GM23338 (cell line): ENCODE measurements at regions not wholly inside any gene's neighbourhood (a gene's known extent, or its start where the extent isn't known, plus 50 kb on each side); places are given as distances from the start of the nearest gene placed in this dataset.

Source experiments
- CREB1 ChIP-seq: fragments of 250-450 bp; sonication (Bioruptor Pico); IDR thresholded peaks from 2 replicates; pipeline ENCODE4 v1.5.0; 2020; ENCODE audit warnings: low read depth, mild to moderate bottlenecking, moderate library complexity
- EZH2 ChIP-seq: fragments of 200-600 bp; sonication (generic); IDR thresholded peaks from one replicate; pipeline ENCODE4 v1.8.0; 2017; ENCODE audit warnings: antibody characterized with exemption, mild to moderate bottlenecking, low read depth; ENCODE audit not compliant: unreplicated experiment
- EZH2phosphoT487 ChIP-seq: fragments of 200-600 bp; sonication (generic); IDR thresholded peaks from one replicate; pipeline ENCODE4 v1.8.1; 2018; ENCODE audit warnings: antibody characterized with exemption; ENCODE audit not compliant: unreplicated experiment
- POLR2AphosphoS5 ChIP-seq: IDR thresholded peaks from 2 replicates; pipeline ENCODE4 v1.6.1; 2016; ENCODE audit warnings: antibody characterized with exemption, low read depth
- ZNF114 ChIP-seq: fragments of 250-450 bp; sonication (Bioruptor Pico); IDR thresholded peaks from 2 replicates; pipeline ENCODE4 v1.5.0; 2020; ENCODE audit warnings: mild to moderate bottlenecking, moderate library complexity
- ZNF331 ChIP-seq: fragments of 250-450 bp; sonication (Bioruptor Pico); IDR thresholded peaks from 2 replicates; pipeline ENCODE4 v1.5.0; 2020; ENCODE audit warnings: low read depth, mild to moderate bottlenecking, moderate library complexity
- TF ChIP-seq, protein P1 (sequence below), 2 experiments: fragments of 200-600 bp in 1 of 2; sonication (generic) in 1 of 2; conservative IDR thresholded peaks; 2 replicates each; pipeline versions ENCODE4 v1.5.1 to v1.6.1; 2016 to 2017; ENCODE audit warnings: antibody characterized with exemption in 2 of 2, low read depth in 2 of 2, mild to moderate bottlenecking in 2 of 2, moderate library complexity in 1 of 2
- TF ChIP-seq, protein P2 (sequence below): IDR thresholded peaks from one replicate; pipeline ENCODE4 v1.6.1; 2018; ENCODE audit warnings: antibody characterized with exemption; ENCODE audit not compliant: unreplicated experiment
- TF ChIP-seq, protein P3 (sequence below): IDR thresholded peaks from 2 replicates; pipeline ENCODE4 v1.6.1; 2016; ENCODE audit warnings: antibody characterized with exemption
- TF ChIP-seq, protein P4 (sequence below): fragments of 250-450 bp; sonication (Bioruptor Pico); IDR thresholded peaks from 2 replicates; pipeline ENCODE4 v1.5.0; 2020; ENCODE audit warnings: mild to moderate bottlenecking, moderate library complexity

DNA sequence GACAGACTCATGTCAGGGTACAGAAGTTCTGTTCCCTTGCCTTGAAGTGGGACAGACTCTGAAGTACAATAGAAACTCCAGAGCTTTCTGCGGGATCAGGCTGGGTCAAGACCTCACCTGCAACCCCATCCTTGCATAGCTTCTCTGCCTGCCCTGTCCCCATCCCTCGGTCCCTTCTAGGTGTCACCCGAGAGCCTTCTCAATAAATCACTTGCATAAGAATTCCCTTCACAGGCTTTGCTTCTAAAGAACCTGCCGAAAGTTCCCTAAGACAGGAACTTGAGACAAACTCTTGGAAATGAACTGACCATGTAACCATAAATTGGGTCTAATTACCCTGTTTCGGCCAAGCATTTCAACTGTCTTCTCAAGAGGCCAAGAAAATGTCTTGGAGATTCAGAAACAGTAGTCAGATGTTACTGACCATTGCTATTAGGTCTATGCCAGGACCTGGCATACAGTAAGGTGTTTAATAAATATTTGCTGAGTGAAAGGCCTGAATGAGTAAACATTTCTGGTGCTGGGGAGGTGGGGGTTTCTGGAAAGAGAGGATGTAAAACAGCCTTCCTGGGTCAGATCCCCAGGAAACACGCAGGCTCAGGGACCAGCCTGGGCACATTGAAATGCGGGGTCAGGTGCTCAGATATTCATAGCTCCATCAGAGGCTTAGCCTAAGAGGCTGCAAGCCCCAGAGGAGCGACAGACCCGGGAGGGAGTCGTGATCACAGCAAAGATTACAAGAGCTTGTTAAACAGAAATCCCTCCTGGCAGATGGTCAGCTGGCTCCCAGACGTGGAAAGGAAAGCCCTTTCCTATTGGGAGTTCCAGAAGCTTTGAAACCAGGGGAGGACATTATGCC lies 226.2 kb upstream of the LHX5 start:
- TF ChIP-seq, protein P1, sequence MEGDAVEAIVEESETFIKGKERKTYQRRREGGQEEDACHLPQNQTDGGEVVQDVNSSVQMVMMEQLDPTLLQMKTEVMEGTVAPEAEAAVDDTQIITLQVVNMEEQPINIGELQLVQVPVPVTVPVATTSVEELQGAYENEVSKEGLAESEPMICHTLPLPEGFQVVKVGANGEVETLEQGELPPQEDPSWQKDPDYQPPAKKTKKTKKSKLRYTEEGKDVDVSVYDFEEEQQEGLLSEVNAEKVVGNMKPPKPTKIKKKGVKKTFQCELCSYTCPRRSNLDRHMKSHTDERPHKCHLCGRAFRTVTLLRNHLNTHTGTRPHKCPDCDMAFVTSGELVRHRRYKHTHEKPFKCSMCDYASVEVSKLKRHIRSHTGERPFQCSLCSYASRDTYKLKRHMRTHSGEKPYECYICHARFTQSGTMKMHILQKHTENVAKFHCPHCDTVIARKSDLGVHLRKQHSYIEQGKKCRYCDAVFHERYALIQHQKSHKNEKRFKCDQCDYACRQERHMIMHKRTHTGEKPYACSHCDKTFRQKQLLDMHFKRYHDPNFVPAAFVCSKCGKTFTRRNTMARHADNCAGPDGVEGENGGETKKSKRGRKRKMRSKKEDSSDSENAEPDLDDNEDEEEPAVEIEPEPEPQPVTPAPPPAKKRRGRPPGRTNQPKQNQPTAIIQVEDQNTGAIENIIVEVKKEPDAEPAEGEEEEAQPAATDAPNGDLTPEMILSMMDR (conservative IDR thresholded peaks at IDR 0.05; ENCODE audit: low read depth in 2 of 2): no peak
- TF ChIP-seq, protein P2, sequence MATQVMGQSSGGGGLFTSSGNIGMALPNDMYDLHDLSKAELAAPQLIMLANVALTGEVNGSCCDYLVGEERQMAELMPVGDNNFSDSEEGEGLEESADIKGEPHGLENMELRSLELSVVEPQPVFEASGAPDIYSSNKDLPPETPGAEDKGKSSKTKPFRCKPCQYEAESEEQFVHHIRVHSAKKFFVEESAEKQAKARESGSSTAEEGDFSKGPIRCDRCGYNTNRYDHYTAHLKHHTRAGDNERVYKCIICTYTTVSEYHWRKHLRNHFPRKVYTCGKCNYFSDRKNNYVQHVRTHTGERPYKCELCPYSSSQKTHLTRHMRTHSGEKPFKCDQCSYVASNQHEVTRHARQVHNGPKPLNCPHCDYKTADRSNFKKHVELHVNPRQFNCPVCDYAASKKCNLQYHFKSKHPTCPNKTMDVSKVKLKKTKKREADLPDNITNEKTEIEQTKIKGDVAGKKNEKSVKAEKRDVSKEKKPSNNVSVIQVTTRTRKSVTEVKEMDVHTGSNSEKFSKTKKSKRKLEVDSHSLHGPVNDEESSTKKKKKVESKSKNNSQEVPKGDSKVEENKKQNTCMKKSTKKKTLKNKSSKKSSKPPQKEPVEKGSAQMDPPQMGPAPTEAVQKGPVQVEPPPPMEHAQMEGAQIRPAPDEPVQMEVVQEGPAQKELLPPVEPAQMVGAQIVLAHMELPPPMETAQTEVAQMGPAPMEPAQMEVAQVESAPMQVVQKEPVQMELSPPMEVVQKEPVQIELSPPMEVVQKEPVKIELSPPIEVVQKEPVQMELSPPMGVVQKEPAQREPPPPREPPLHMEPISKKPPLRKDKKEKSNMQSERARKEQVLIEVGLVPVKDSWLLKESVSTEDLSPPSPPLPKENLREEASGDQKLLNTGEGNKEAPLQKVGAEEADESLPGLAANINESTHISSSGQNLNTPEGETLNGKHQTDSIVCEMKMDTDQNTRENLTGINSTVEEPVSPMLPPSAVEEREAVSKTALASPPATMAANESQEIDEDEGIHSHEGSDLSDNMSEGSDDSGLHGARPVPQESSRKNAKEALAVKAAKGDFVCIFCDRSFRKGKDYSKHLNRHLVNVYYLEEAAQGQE: no peak
- TF ChIP-seq ZNF331 (CRISPR knock-in tag) (no peak), EZH2 (peak; percentile 29), POLR2AphosphoS5 (no peak), CREB1 (CRISPR knock-in tag) (no peak), EZH2phosphoT487 (no peak), ZNF114 (no peak)
- TF ChIP-seq, protein P3, sequence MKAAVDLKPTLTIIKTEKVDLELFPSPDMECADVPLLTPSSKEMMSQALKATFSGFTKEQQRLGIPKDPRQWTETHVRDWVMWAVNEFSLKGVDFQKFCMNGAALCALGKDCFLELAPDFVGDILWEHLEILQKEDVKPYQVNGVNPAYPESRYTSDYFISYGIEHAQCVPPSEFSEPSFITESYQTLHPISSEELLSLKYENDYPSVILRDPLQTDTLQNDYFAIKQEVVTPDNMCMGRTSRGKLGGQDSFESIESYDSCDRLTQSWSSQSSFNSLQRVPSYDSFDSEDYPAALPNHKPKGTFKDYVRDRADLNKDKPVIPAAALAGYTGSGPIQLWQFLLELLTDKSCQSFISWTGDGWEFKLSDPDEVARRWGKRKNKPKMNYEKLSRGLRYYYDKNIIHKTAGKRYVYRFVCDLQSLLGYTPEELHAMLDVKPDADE: no peak
- TF ChIP-seq, protein P4, sequence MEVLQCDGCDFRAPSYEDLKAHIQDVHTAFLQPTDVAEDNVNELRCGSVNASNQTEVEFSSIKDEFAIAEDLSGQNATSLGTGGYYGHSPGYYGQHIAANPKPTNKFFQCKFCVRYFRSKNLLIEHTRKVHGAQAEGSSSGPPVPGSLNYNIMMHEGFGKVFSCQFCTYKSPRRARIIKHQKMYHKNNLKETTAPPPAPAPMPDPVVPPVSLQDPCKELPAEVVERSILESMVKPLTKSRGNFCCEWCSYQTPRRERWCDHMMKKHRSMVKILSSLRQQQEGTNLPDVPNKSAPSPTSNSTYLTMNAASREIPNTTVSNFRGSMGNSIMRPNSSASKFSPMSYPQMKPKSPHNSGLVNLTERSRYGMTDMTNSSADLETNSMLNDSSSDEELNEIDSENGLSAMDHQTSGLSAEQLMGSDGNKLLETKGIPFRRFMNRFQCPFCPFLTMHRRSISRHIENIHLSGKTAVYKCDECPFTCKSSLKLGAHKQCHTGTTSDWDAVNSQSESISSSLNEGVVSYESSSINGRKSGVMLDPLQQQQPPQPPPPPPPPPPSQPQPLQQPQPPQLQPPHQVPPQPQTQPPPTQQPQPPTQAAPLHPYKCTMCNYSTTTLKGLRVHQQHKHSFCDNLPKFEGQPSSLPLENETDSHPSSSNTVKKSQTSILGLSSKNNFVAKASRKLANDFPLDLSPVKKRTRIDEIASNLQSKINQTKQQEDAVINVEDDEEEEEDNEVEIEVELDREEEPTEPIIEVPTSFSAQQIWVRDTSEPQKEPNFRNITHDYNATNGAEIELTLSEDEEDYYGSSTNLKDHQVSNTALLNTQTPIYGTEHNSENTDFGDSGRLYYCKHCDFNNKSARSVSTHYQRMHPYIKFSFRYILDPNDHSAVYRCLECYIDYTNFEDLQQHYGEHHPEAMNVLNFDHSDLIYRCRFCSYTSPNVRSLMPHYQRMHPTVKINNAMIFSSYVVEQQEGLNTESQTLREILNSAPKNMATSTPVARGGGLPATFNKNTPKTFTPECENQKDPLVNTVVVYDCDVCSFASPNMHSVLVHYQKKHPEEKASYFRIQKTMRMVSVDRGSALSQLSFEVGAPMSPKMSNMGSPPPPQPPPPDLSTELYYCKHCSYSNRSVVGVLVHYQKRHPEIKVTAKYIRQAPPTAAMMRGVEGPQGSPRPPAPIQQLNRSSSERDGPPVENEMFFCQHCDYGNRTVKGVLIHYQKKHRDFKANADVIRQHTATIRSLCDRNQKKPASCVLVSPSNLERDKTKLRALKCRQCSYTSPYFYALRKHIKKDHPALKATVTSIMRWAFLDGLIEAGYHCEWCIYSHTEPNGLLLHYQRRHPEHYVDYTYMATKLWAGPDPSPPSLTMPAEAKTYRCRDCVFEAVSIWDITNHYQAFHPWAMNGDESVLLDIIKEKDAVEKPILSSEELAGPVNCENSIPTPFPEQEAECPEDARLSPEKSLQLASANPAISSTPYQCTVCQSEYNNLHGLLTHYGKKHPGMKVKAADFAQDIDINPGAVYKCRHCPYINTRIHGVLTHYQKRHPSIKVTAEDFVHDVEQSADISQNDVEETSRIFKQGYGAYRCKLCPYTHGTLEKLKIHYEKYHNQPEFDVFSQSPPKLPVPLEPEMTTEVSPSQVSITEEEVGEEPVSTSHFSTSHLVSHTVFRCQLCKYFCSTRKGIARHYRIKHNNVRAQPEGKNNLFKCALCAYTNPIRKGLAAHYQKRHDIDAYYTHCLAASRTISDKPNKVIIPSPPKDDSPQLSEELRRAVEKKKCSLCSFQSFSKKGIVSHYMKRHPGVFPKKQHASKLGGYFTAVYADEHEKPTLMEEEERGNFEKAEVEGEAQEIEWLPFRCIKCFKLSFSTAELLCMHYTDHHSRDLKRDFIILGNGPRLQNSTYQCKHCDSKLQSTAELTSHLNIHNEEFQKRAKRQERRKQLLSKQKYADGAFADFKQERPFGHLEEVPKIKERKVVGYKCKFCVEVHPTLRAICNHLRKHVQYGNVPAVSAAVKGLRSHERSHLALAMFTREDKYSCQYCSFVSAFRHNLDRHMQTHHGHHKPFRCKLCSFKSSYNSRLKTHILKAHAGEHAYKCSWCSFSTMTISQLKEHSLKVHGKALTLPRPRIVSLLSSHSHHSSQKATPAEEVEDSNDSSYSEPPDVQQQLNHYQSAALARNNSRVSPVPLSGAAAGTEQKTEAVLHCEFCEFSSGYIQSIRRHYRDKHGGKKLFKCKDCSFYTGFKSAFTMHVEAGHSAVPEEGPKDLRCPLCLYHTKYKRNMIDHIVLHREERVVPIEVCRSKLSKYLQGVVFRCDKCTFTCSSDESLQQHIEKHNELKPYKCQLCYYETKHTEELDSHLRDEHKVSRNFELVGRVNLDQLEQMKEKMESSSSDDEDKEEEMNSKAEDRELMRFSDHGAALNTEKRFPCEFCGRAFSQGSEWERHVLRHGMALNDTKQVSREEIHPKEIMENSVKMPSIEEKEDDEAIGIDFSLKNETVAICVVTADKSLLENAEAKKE (CRISPR knock-in tag): no peak
